Activated T-helper 17 cell treated with anti-CD3 and anti-CD28 coated beads, Interleukin-2, amount 50 U/mL, for 72 hours (primary cell): ENCODE measurements at regions not wholly inside any gene's neighbourhood (a gene's known extent, or its start where the extent isn't known, plus 50 kb on each side); places are given as distances from the start of the nearest gene placed in this dataset.
A peak's percentile ranks its signal among the peaks of the same experiment; 100 is the strongest.
"Not testable (repeated sequence)": the region's sequence is repeated elsewhere in the genome, so short reads cannot be mapped to it uniquely, and the experiment has no call there.

Source experiments
- ATAC-seq: fragments of 150-1000 bp; cut with Tn5 transposase; replicated peaks from 2 replicates; pipeline ENCODE4 v1.10.0; 2021; ENCODE audit warnings: mild to moderate bottlenecking, moderate library complexity
- H3K27ac Mint-ChIP-seq: one replicate; pipeline ENCODE4 v1.8.0; 2022; ENCODE audit warnings: mixed read lengths
- H3K27me3 Mint-ChIP-seq: one replicate; pipeline ENCODE4 v1.8.0; 2022; ENCODE audit warnings: mixed read lengths
- H3K36me3 Mint-ChIP-seq: one replicate; pipeline ENCODE4 v1.8.0; 2022; ENCODE audit warnings: low read depth, mild to moderate bottlenecking, mixed read lengths
- H3K4me1 Mint-ChIP-seq: one replicate; pipeline ENCODE4 v1.8.0; 2022; ENCODE audit warnings: mixed read lengths
- H3K4me3 Mint-ChIP-seq: one replicate; pipeline ENCODE4 v1.8.0; 2022; ENCODE audit warnings: mild to moderate bottlenecking, mixed read lengths
- H3K9me3 Mint-ChIP-seq: one replicate; pipeline ENCODE4 v1.8.0; 2022; ENCODE audit warnings: mixed read lengths

DNA sequence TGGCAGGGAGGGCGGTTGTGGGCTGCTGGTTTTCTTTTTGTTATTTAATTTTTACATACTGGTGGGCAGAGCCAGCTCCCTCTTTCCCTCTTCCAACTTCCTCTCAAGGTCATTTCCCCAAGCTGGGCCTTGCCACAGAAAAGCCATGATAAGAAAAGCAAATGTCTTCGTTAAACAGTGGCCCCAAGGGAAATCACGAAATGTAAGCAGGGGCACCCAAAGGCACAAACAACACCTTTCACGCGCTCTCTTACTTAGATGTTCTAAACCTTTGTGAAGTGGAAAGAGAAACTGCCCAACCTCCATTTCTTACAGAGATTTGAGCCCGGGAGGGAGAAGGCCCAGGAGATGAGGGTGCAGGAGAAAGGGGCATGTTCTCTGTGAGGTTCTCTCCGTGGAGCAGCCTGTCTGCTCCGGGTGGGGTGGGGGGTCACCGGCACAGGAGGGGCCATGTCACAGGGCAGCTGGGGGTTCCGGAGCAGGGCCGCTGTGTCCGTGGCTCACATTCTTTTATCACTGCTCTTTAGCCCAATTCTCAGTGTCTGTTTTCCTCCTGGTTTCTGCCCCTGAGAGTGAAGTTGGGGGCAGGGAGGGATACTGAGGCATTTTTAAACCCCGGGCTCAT is 190.7 kb upstream of the GATA6 start:
- Mint-ChIP-seq H3K9me3 (no peaks in the 10 kb centered on the region), H3K4me3 (no peak overlapping the region), H3K4me1 (no peaks in the 10 kb centered on the region), H3K27ac (no peak overlapping the region), H3K36me3 (no peaks in the 10 kb centered on the region), H3K27me3 (peaks cover 4% of the 10 kb centered on the region)
- no peak for ATAC-seq

DNA sequence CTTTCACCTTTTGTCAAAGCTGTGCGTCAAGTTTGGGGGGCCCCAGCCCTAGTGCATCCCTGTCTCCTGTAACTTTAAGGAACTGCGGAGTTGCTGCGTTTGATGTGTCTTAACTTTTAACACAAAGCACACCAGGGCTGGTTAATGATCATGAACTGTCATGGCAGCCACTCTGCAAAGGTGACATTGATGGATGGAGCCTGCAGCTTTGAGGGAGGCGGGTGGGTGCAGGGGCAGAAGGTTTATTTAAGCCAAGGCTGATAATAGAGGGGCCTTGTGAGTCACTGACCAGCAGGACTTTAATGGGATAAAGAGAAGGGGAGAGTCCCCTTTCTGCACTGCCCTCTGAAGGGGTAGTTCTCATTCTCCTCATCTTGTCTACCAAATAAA is 190.2 kb upstream of the GATA6 start:
- no peak for ATAC-seq
- Mint-ChIP-seq H3K36me3 (no peaks in the 10 kb centered on the region), H3K27ac (no peak overlapping the region), H3K9me3 (no peaks in the 10 kb centered on the region), H3K27me3 (peaks cover 4% of the 10 kb centered on the region), H3K4me1 (no peaks in the 10 kb centered on the region), H3K4me3 (no peak overlapping the region)

DNA sequence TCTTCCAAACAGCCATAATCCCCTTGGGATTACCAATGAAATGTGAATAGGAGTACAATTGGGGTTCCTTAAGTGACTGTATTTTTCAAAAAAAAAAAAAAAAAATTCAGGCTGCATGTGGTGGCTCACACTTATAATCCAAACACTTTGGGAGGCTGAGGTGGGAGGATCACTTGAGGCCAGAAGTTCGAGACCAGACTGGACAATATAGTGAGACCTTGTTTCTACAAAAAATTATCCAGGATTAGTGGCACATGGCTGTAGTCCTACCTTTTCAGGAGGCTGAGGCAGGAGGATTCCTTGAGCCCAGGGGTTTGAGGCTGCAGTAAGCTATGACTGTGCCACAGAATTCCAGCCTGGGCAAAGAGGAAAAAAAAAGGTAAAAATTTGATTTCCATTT is 189.6 kb upstream of the GATA6 start:
- no peak for ATAC-seq
- no peaks in the 10 kb centered on the region for H3K36me3 Mint-ChIP-seq
- H3K4me1 Mint-ChIP-seq, result no peaks in the 10 kb centered on the region
- no peaks in the 10 kb centered on the region for H3K9me3 Mint-ChIP-seq
- peaks cover 4% of the 10 kb centered on the region for H3K27me3 Mint-ChIP-seq
- no peak overlapping the region for H3K4me3 Mint-ChIP-seq
- H3K27ac Mint-ChIP-seq, result no peak overlapping the region

DNA sequence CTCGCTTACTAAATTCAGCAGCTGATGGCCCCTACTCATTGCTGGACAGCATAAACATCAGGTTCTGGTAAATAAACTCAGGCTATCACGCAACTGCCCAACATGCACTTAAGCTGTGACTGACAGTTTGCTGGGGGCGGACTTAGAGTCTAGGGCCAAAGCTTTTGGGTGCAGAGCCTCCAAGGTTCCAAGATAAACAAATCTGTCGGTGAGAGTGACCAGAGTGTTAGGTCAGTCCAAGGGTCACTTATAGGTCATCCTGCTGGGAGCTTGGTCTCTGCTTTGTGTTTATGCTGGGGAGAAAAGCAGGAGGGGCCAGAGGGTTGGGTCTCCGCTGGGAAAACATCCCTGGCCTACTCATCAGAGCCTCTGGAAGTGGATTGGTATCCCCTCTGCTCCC is 188.6 kb upstream of the GATA6 start:
- Mint-ChIP-seq H3K27ac (no peak overlapping the region), H3K36me3 (no peaks in the 10 kb centered on the region), H3K9me3 (no peaks in the 10 kb centered on the region), H3K27me3 (peaks cover 4% of the 10 kb centered on the region), H3K4me1 (no peaks in the 10 kb centered on the region), H3K4me3 (no peak overlapping the region)
- ATAC-seq, result no peak

DNA sequence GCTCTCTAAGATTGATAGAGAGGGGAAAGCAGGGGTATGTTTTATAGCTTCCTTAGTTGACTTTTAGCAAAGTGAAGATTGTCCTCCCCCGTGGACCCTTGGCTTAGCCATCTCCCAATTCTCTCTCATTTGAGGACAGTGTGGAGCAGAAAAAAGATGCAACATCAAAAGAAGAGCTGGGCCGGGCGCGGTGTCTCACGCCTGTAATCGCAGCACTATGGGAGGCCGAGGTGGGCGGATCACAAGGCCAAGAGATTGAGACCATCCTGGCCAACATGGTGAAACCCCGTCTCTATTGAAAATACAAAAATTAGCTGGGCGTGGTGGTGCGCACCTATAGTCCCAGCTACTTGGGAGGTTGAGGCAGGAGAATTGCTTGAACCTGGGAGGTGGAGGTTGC is 187.9 kb upstream of the GATA6 start:
- not testable (repeated sequence) for H3K4me1 Mint-ChIP-seq, H3K27me3 Mint-ChIP-seq, ATAC-seq, H3K9me3 Mint-ChIP-seq, H3K27ac Mint-ChIP-seq, H3K4me3 Mint-ChIP-seq, H3K36me3 Mint-ChIP-seq

DNA sequence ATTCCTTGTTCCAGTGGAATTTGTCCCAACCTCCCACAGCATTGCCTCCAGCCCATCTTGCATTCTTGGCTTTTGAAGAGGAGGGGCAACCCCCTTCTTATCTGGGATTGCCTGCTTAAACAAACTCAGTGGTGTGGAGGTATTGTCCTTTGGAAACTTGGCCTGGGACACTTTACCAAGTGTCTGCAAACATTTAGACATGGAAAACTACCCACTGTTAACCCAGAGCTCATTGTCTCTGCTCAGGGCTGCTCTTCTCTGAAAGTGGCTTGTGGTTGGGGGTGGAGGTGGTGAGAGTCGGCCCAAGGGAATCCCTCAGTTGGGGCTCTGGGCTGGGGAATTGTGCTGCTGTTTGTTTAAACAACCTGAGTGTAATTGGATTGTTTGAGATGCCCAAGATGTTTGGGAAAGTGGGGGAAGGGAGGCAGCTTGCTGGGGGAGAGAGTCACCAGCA is 178.3 kb upstream of the GATA6 start:
- no peaks in the 10 kb centered on the region for H3K36me3 Mint-ChIP-seq
- H3K9me3 Mint-ChIP-seq, result no peaks in the 10 kb centered on the region
- H3K4me3 Mint-ChIP-seq, result no peak overlapping the region
- no peak for ATAC-seq
- no peak overlapping the region for H3K27ac Mint-ChIP-seq
- H3K4me1 Mint-ChIP-seq, result no peaks in the 10 kb centered on the region
- H3K27me3 Mint-ChIP-seq, result peaks cover 6% of the 10 kb centered on the region

DNA sequence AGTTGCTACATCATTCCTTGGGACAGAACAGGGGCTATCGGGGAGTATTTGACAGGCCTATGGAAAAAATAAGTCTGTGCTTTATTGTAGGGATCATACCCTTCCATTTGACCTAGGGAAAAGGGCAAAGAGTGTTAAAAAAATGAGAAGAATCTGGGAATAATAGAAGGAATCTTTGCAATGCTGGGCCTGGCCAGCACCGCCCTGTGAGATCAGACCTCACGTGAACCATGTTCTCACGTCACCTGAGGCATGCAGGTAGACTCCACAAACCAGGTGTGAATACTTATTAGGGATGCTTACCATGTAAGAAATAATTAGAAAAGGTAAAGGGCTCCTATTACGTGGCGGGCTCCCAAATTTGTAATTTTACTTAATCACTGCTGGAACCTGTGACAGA is 177.5 kb upstream of the GATA6 start:
- H3K4me1 Mint-ChIP-seq, result no peaks in the 10 kb centered on the region
- peaks cover 6% of the 10 kb centered on the region for H3K27me3 Mint-ChIP-seq
- H3K27ac Mint-ChIP-seq, result no peak overlapping the region
- H3K36me3 Mint-ChIP-seq, result no peaks in the 10 kb centered on the region
- H3K4me3 Mint-ChIP-seq, result no peak overlapping the region
- no peaks in the 10 kb centered on the region for H3K9me3 Mint-ChIP-seq
- ATAC-seq, result no peak

DNA sequence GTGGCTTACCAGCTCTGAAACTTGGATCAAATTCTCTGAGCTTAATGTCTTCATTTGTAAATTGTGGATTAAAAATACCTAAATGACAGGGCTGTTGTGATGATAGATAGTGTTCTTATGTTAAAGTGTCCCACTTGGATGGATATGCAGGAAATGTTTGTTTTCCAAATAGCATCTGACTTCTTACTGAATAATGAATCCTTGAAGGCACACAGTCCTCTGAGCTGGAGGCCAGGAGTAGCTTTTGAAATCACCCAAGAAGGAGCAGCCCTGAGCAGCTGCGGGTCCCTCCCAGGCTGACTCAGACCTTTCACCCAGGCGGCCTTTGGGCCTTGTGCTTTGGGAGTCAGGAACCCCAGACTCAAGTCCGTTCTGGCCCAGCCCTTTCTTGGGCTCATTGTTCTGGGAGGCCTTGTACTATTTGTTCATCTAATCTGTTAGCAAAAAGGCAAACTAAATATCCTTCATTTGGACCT is 173.0 kb upstream of the GATA6 start:
- Mint-ChIP-seq H3K36me3 (no peaks in the 10 kb centered on the region), H3K27me3 (peaks cover 3% of the 10 kb centered on the region), H3K9me3 (no peaks in the 10 kb centered on the region), H3K27ac (no peak overlapping the region), H3K4me1 (peaks cover 5% of the 10 kb centered on the region), H3K4me3 (no peak overlapping the region)
- ATAC-seq, result no peak

DNA sequence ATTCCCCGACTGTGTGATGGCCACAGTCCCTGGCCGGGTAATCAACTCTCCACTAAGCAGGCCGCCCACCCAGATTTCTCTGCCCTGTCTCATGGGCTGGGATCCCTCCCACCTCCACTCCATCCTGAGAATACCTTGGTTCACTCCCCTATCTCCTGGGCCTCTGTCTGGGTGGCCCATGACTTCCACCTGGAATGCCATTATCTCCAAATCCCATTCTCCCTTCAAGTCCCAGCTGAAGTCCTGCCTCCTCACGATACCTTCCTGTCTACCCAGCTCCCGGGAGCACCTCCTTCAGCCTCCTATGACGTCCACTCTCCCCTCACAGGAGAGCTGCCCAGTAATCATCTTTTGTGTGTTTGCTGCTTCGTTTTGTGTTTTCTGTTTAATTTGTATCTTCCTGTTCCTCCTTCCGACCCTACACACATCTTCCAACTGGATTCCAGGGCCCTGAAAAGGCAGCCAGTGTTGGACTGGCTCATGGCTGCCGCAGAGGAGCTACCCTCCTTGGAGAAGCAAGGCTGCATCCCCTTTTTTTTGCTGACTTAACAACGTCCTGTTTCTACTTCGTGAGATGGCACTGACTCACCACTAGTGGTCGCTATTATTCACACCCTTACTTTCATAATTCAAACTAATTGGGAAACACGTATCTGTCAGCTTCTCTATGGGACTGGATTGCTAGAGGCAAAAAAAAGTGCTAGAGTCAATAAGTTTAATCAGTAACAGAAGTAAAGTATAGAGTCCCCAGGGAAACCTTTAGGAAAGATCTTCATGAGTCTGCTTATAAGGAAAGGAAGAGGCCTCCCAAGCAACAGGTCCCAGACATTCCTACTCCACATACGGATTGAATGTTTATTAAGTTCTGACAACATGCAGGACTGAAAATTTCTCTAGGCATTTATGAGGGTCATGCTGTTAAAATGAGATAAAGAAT is 171.9 kb upstream of the GATA6 start:
- peak; percentile 47 for ATAC-seq

DNA sequence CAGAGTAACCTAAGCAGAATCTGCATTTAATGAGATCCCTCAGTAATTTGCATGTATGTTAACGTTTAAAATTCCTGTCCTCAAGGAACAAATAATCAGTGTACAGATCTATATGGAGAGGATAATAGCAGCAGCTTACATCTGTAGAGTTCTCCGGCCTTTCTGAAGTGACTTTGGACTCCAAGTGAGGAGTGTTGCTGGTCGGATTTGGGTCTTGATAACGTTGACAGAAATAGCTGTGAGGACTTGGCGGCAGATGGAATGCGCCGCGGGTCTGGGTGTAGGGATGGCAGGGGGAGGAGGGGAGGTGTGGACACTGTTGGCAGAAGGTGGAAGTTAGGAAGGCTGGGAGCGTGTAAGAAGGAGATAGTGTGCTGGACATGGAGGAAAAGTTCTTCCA is 170.9 kb upstream of the GATA6 start:
- no peaks in the 10 kb centered on the region for H3K9me3 Mint-ChIP-seq
- H3K27ac Mint-ChIP-seq, result no peak overlapping the region
- peaks cover 5% of the 10 kb centered on the region for H3K4me1 Mint-ChIP-seq
- no peak for ATAC-seq
- no peaks in the 10 kb centered on the region for H3K36me3 Mint-ChIP-seq
- no peaks in the 10 kb centered on the region for H3K27me3 Mint-ChIP-seq
- H3K4me3 Mint-ChIP-seq, result no peak overlapping the region

More for the DNA sequence above, 171.9 kb upstream of the GATA6 start:
- Mint-ChIP-seq H3K9me3 (no peaks in the 10 kb centered on the region), H3K4me1 (peaks cover 5% of the 10 kb centered on the region), H3K36me3 (no peaks in the 10 kb centered on the region), H3K27ac (peak overlapping the region; percentile 2), H3K27me3 (no peaks in the 10 kb centered on the region), H3K4me3 (no peak overlapping the region)

DNA sequence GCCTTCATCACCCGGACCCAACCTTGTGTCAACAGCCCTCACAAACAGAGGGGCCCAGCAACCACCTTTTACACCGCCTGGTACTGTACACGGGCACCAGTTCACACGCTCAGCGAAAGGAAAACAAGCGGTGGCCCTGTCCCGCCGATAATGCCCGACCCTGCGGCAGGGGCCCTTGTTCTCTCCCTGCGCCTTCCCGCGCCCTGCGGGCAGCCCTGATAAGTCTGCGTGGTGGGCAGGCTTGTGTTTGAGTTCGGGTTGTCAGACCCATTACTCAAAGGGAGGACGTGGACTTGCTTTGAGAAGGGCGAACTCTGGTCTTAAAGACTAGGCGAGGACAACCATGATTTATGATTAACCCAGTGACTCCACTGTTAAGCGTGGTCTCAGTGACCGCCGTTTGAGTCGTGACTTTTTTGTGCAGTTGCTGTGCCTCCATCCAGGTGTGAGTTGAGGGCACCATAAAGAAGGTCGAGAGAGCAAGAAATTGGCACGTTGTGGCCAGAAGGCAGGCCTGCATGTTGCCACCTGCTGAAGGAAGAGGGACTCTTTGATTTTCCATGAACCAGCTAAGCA is 167.4 kb upstream of the GATA6 start:
- H3K27ac Mint-ChIP-seq, result no peak overlapping the region
- H3K4me1 Mint-ChIP-seq, result peaks cover 5% of the 10 kb centered on the region
- H3K36me3 Mint-ChIP-seq, result no peaks in the 10 kb centered on the region
- H3K9me3 Mint-ChIP-seq, result no peaks in the 10 kb centered on the region
- H3K27me3 Mint-ChIP-seq, result no peaks in the 10 kb centered on the region
- no peak overlapping the region for H3K4me3 Mint-ChIP-seq
- no peak for ATAC-seq

DNA sequence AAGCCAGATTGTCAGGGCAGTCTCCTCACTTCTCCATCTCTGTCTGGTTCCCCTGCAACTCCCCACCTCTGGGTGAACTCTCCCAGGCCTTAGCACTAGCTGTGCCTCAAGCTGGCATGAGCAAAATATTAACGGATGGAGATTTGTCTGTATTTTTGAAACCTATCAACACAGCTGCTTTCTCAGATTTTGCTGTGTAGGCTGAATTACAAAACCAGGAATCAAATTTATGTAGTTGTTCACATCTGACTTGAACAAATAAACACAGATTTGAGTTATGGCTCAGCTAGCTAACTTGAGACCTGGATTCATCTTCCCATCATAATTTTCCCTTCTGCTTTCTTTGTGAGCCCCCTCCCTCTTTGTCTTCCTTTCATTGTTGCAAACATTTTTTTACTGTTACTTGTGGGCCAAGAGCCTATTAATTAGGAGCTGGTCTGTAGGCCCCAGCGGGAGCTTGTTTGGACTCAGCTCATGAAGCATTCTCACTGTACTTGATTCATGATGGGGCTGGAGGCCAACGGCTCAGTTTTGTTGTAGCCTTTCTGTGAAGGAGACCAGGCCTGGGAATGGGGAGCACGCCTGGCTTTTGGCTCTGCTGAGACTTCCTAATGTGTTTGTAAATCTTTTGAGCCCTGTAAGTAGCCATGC is 164.1 kb upstream of the GATA6 start:
- H3K36me3 Mint-ChIP-seq, result no peaks in the 10 kb centered on the region
- H3K9me3 Mint-ChIP-seq, result peaks cover under 1% of the 10 kb centered on the region
- H3K4me3 Mint-ChIP-seq, result no peak overlapping the region
- no peak for ATAC-seq
- H3K4me1 Mint-ChIP-seq, result no peaks in the 10 kb centered on the region
- no peak overlapping the region for H3K27ac Mint-ChIP-seq
- H3K27me3 Mint-ChIP-seq, result no peaks in the 10 kb centered on the region

DNA sequence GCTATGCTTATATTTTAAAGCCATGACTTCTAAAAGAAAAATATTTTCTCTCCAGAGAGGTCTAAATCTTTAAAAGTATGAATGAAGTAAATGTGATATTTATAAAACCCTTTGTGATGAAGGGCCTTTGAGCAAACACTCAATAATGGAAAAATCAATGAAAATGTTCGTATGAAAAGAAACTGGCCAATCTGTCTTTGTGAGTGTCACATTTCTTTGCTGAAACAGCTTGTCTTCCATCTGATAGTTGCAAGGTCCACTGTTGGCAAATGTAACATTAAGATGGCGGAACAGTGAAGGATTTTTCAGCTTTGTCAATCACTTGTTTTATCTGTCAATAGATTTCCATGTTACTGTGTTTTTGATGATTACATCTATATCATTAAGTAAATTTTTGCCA is 162.9 kb upstream of the GATA6 start:
- ATAC-seq, result no peak
- H3K27me3 Mint-ChIP-seq, result no peaks in the 10 kb centered on the region
- H3K36me3 Mint-ChIP-seq, result no peaks in the 10 kb centered on the region
- no peak overlapping the region for H3K27ac Mint-ChIP-seq
- H3K4me1 Mint-ChIP-seq, result no peaks in the 10 kb centered on the region
- peaks cover 3% of the 10 kb centered on the region for H3K9me3 Mint-ChIP-seq
- no peak overlapping the region for H3K4me3 Mint-ChIP-seq

DNA sequence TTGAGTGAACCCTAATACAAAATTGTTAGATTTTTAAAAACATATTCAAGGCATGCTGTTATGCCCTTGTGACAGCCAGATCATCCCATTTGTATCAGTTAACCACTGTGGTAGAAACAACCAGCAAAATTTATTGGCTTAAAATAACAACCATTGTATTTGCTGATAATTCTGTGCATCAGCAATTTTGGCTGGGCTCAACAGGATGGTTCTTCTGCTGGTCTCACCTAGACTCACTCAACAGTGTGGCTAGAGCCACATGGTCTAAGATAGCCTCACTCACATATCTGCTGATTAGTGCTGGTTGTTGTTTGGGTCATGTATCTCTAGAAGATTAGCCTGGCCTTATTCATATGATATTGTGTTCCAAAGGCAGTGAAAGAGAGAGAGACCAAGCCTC is 160.1 kb upstream of the GATA6 start:
- Mint-ChIP-seq H3K27ac (no peak overlapping the region), H3K27me3 (peaks cover 6% of the 10 kb centered on the region), H3K4me3 (no peak overlapping the region), H3K4me1 (no peaks in the 10 kb centered on the region), H3K9me3 (peaks cover 17% of the 10 kb centered on the region), H3K36me3 (no peaks in the 10 kb centered on the region)
- ATAC-seq, result no peak
